ENCODE measurements at regions not wholly inside any gene's neighbourhood (a gene's known extent, or its start where the extent isn't known, plus 50 kb on each side); places are given as distances from the start of the nearest gene placed in this dataset.

- no peaks in the 10 kb centered on the region for H3K4me1 Mint-ChIP-seq (ENCODE audit: low read depth)
- Histone ChIP-seq H3K27ac (ENCODE audit: low read depth in 1 of 2, low read length in 2 of 2) (no peak overlapping the region), H3K36me3 (ENCODE audit: insufficient read depth, low read length) (no peaks in the 10 kb centered on the region), H3K27me3 (ENCODE audit: control insufficient read depth in 1 of 2, insufficient read depth in 2 of 2, low read length in 2 of 2) (no peaks in the 10 kb centered on the region), H3K4me1 (ENCODE audit: insufficient read depth, low read length) (no peaks in the 10 kb centered on the region), H3K9me3 (ENCODE audit: control insufficient read depth in 1 of 2, insufficient read depth in 1 of 2, low read length in 2 of 2) (no peaks in the 10 kb centered on the region), H3K4me3 (ENCODE audit: low read length) (no peak overlapping the region)
- ATAC-seq (ENCODE audit: poor library complexity) (no peak), DNase-seq (no peak)
- ChIA-PET POLR2A (no interaction called here), CTCF (no interaction called here)
- H3K36me3 Mint-ChIP-seq (ENCODE audit: low read depth) = no peaks in the 10 kb centered on the region
- intact Hi-C loops (cut with DNase I, micrococcal nuclease) = no loop called here
- no peak overlapping the region for H3K27ac Mint-ChIP-seq
- H3K4me3 Mint-ChIP-seq = no peak overlapping the region
- H3K9me3 Mint-ChIP-seq = peaks cover 10% of the 10 kb centered on the region
- no peaks in the 10 kb centered on the region for H3K27me3 Mint-ChIP-seq
- TF ChIP-seq, protein P1, sequence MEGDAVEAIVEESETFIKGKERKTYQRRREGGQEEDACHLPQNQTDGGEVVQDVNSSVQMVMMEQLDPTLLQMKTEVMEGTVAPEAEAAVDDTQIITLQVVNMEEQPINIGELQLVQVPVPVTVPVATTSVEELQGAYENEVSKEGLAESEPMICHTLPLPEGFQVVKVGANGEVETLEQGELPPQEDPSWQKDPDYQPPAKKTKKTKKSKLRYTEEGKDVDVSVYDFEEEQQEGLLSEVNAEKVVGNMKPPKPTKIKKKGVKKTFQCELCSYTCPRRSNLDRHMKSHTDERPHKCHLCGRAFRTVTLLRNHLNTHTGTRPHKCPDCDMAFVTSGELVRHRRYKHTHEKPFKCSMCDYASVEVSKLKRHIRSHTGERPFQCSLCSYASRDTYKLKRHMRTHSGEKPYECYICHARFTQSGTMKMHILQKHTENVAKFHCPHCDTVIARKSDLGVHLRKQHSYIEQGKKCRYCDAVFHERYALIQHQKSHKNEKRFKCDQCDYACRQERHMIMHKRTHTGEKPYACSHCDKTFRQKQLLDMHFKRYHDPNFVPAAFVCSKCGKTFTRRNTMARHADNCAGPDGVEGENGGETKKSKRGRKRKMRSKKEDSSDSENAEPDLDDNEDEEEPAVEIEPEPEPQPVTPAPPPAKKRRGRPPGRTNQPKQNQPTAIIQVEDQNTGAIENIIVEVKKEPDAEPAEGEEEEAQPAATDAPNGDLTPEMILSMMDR (IDR thresholded peaks at IDR 0.05) = no peak
Observed at GRCh38 chr1:69163241-69163640, 404.5 kb upstream of the LRRC7 start.

- Histone ChIP-seq H3K4me1 (ENCODE audit: insufficient read depth, low read length) (no peaks in the 10 kb centered on the region), H3K4me3 (ENCODE audit: low read length) (no peak overlapping the region), H3K9me3 (ENCODE audit: control insufficient read depth in 1 of 2, insufficient read depth in 1 of 2, low read length in 2 of 2) (no peaks in the 10 kb centered on the region), H3K27ac (ENCODE audit: low read depth in 1 of 2, low read length in 2 of 2) (no peak overlapping the region), H3K27me3 (ENCODE audit: control insufficient read depth in 1 of 2, insufficient read depth in 2 of 2, low read length in 2 of 2) (no peaks in the 10 kb centered on the region), H3K36me3 (ENCODE audit: insufficient read depth, low read length) (no peaks in the 10 kb centered on the region)
- TF ChIP-seq, protein P1 (IDR thresholded peaks at IDR 0.05) = no peak
- ChIA-PET CTCF (no interaction called here), POLR2A (no interaction called here)
- Mint-ChIP-seq H3K27ac (no peak overlapping the region), H3K4me1 (ENCODE audit: low read depth) (no peaks in the 10 kb centered on the region), H3K4me3 (no peak overlapping the region), H3K27me3 (no peaks in the 10 kb centered on the region), H3K36me3 (ENCODE audit: low read depth) (no peaks in the 10 kb centered on the region), H3K9me3 (peaks cover 11% of the 10 kb centered on the region)
- ATAC-seq (ENCODE audit: poor library complexity) (no peak), DNase-seq (no peak)
- intact Hi-C loops (cut with DNase I, micrococcal nuclease) = no loop called here
Observed at GRCh38 chr1:69163779-69164178, 403.9 kb upstream of the LRRC7 start.

DNA sequence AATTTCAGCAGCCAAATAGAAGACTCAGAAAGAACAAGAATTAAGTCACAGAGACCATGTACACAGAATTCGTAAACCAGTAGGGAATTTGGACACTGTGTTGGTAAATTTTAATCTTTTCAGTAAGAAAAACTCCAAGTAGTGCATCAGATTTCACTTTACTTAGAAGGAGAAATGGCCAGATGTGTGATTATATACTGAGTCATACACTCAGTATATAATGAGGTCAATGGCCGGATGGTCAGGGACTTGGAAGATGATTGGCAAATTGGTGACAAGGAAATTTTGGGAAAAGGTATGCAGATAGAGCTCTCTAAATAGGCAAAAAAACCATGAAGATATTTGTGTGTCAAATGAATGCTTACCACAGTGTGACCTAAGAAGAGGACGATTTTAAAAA, 399.8 kb upstream of the LRRC7 start:
- CTCF ChIA-PET = no interaction called here
- no peaks in the 10 kb centered on the region for H3K27me3 ChIP-seq (ENCODE audit: control insufficient read depth in 1 of 2, insufficient read depth in 2 of 2, low read length in 2 of 2)
- intact Hi-C loops (cut with DNase I, micrococcal nuclease) = no loop called here

More for the DNA sequence above, 399.8 kb upstream of the LRRC7 start:
- Histone ChIP-seq H3K4me3 (ENCODE audit: low read length) (no peak overlapping the region), H3K4me1 (ENCODE audit: insufficient read depth, low read length) (no peaks in the 10 kb centered on the region), H3K27ac (ENCODE audit: low read depth in 1 of 2, low read length in 2 of 2) (no peak overlapping the region), H3K9me3 (ENCODE audit: control insufficient read depth in 1 of 2, insufficient read depth in 1 of 2, low read length in 2 of 2) (peaks cover 0 to 8% of the 10 kb centered on the region in 2 experiments), H3K36me3 (ENCODE audit: insufficient read depth, low read length) (no peaks in the 10 kb centered on the region)
- TF ChIP-seq, protein P1 (IDR thresholded peaks at IDR 0.05) = no peak
- Mint-ChIP-seq H3K36me3 (ENCODE audit: low read depth) (no peaks in the 10 kb centered on the region), H3K4me1 (ENCODE audit: low read depth) (no peaks in the 10 kb centered on the region), H3K27ac (no peak overlapping the region), H3K27me3 (no peaks in the 10 kb centered on the region), H3K9me3 (peaks cover 17% of the 10 kb centered on the region), H3K4me3 (no peak overlapping the region)
- POLR2A ChIA-PET = no interaction called here
- DNase-seq (no peak), ATAC-seq (ENCODE audit: poor library complexity) (no peak)
